Activated CD4-positive, alpha-beta T cell treated with anti-CD3 and anti-CD28 coated beads for 24 hours (primary cell): ENCODE measurements at regions not wholly inside any gene's neighbourhood (a gene's known extent, or its start where the extent isn't known, plus 50 kb on each side); places are given as distances from the start of the nearest gene placed in this dataset.

Experiments
- DNase-seq, 2 donors: peaks; one replicate each; pipeline ENCODE4 v3.0.0-alpha.2; 2020; ENCODE audit warnings: low read depth in 2 of 2

GRCh38 chr10:78298835-78299234 lies 265.2 kb downstream of the RPS24 start:
- no peak for DNase-seq

- no peak for DNase-seq
Measured at GRCh38 chr10:78299851-78300468, 266.3 kb downstream of the RPS24 start.

GRCh38 chr10:78300526-78300925 lies 266.9 kb downstream of the RPS24 start:
- DNase-seq = no peak

GRCh38 chr10:78301481-78301880 lies 267.8 kb downstream of the RPS24 start:
- DNase-seq = no peak

GRCh38 chr10:78301891-78302738 lies 268.5 kb downstream of the RPS24 start:
- no peak for DNase-seq

- DNase-seq = no peak
Measured at GRCh38 chr10:78302739-78302988, 269.0 kb downstream of the RPS24 start.

- DNase-seq = peak; percentile 94 to 95
Measured at GRCh38 chr10:78302989-78303854, 269.6 kb downstream of the RPS24 start.

- no peak for DNase-seq
Measured at GRCh38 chr10:78304091-78305045, 270.7 kb downstream of the RPS24 start.

GRCh38 chr10:78305311-78305710 lies 271.6 kb downstream of the RPS24 start:
- no peak for DNase-seq

GRCh38 chr10:78306358-78306757 lies 272.7 kb downstream of the RPS24 start:
- DNase-seq = no peak

GRCh38 chr10:78307576-78307975 lies 273.9 kb downstream of the RPS24 start:
- no peak for DNase-seq

- DNase-seq = no peak
Measured at GRCh38 chr10:78309536-78310237, 276.0 kb downstream of the RPS24 start.

GRCh38 chr10:78310481-78311080 lies 276.9 kb downstream of the RPS24 start:
- DNase-seq = no peak

- DNase-seq = no peak
Measured at GRCh38 chr10:78312197-78313047, 278.8 kb downstream of the RPS24 start.

GRCh38 chr10:78313048-78313381 lies 279.4 kb downstream of the RPS24 start:
- DNase-seq = no peak

GRCh38 chr10:78313636-78314035 lies 280.0 kb downstream of the RPS24 start:
- DNase-seq = no peak

- DNase-seq = no peak
Measured at GRCh38 chr10:78314651-78315050, 281.0 kb downstream of the RPS24 start.

- DNase-seq = no peak
Measured at GRCh38 chr10:78316451-78316931, 282.8 kb downstream of the RPS24 start.

GRCh38 chr10:78318305-78318704 lies 284.6 kb downstream of the RPS24 start:
- DNase-seq = no peak
